Activated CD8-positive, alpha-beta memory T cell treated with anti-CD3 and anti-CD28 coated beads, Interleukin-2, amount 10 ng/mL, durations not matched to agents 7 days and 5 days (primary cell): ENCODE measurements at regions not wholly inside any gene's neighbourhood (a gene's known extent, or its start where the extent isn't known, plus 50 kb on each side); places are given as distances from the start of the nearest gene placed in this dataset.

Experiments used
- ATAC-seq: fragments of 150-1000 bp; cut with Tn5 transposase; one replicate; pipeline ENCODE4 v1.10.0; 2021; ENCODE audit warnings: moderate library complexity
- CTCF ChIA-PET: fragments of 350-600 bp; sonication (Branson Sonifier 250); formaldehyde crosslinking; loops from one replicate; lab custom pipeline; 2021; ENCODE audit warnings: antibody characterized with exemption; lab: Charles Lee
- DNase-seq: peaks from one replicate; pipeline ENCODE4 v3.0.0-alpha.2; 2020
- H3K27ac Mint-ChIP-seq: one replicate; pipeline ENCODE4 v1.8.0; 2021; ENCODE audit warnings: mild to moderate bottlenecking, mixed read lengths
- H3K27me3 Mint-ChIP-seq: one replicate; pipeline ENCODE4 v1.8.0; 2021; ENCODE audit warnings: mixed read lengths
- H3K36me3 Mint-ChIP-seq: one replicate; pipeline ENCODE4 v1.8.0; 2021; ENCODE audit warnings: mild to moderate bottlenecking, mixed read lengths
- H3K4me1 Mint-ChIP-seq: one replicate; pipeline ENCODE4 v1.8.0; 2021; ENCODE audit warnings: mixed read lengths
- H3K4me3 Mint-ChIP-seq: one replicate; pipeline ENCODE4 v1.8.0; 2021; ENCODE audit warnings: mild to moderate bottlenecking, moderate library complexity, mixed read lengths
- H3K9me3 Mint-ChIP-seq: one replicate; pipeline ENCODE4 v1.8.0; 2022; ENCODE audit warnings: low read depth, mixed read lengths

GRCh38 chr9:118059484-118060278, 355.5 kb downstream of the TLR4 start:
- Mint-ChIP-seq H3K27ac (no peak overlapping the region), H3K9me3 (peaks cover 3% of the 10 kb centered on the region), H3K4me3 (no peak overlapping the region), H3K27me3 (no peaks in the 10 kb centered on the region), H3K4me1 (no peaks in the 10 kb centered on the region), H3K36me3 (no peaks in the 10 kb centered on the region)
- no peak for ATAC-seq
- peak; percentile 40 for DNase-seq
- CTCF ChIA-PET = no interaction called here

- CTCF ChIA-PET = no interaction called here
- ATAC-seq (no peak), DNase-seq (no peak)
- Mint-ChIP-seq H3K36me3 (no peaks in the 10 kb centered on the region), H3K27ac (no peak overlapping the region), H3K27me3 (no peaks in the 10 kb centered on the region), H3K4me1 (no peaks in the 10 kb centered on the region), H3K9me3 (peaks cover 1% of the 10 kb centered on the region), H3K4me3 (no peak overlapping the region)
Measured at GRCh38 chr9:118083161-118083560, 379.0 kb downstream of the TLR4 start.

- DNase-seq (no peak), ATAC-seq (no peak)
- no peaks in the 10 kb centered on the region for H3K27me3 Mint-ChIP-seq
- H3K4me1 Mint-ChIP-seq = no peaks in the 10 kb centered on the region
- CTCF ChIA-PET = no interaction called here
- H3K27ac Mint-ChIP-seq = no peak overlapping the region
- H3K9me3 Mint-ChIP-seq = peaks cover 1% of the 10 kb centered on the region
- H3K4me3 Mint-ChIP-seq = no peak overlapping the region
- no peaks in the 10 kb centered on the region for H3K36me3 Mint-ChIP-seq
Measured at GRCh38 chr9:118088090-118088489, 383.9 kb downstream of the TLR4 start.

GRCh38 chr9:118091226-118091625, 387.0 kb downstream of the TLR4 start:
- no peak overlapping the region for H3K27ac Mint-ChIP-seq
- no peak overlapping the region for H3K4me3 Mint-ChIP-seq
- peaks cover 1% of the 10 kb centered on the region for H3K9me3 Mint-ChIP-seq
- H3K36me3 Mint-ChIP-seq = no peaks in the 10 kb centered on the region
- H3K27me3 Mint-ChIP-seq = no peaks in the 10 kb centered on the region
- H3K4me1 Mint-ChIP-seq = no peaks in the 10 kb centered on the region
- DNase-seq = no peak
- CTCF ChIA-PET = no interaction called here
- no peak for ATAC-seq

- no peak for ATAC-seq
Measured at GRCh38 chr9:118091711-118092500, 387.7 kb downstream of the TLR4 start.

GRCh38 chr9:118094387-118094786, 390.2 kb downstream of the TLR4 start:
- Mint-ChIP-seq H3K27me3 (no peaks in the 10 kb centered on the region), H3K4me3 (no peak overlapping the region), H3K27ac (no peak overlapping the region), H3K36me3 (no peaks in the 10 kb centered on the region), H3K9me3 (peaks cover 2% of the 10 kb centered on the region), H3K4me1 (no peaks in the 10 kb centered on the region)
- CTCF ChIA-PET = no interaction called here
- DNase-seq (no peak), ATAC-seq (no peak)

More at GRCh38 chr9:118091711-118092500, 387.7 kb downstream of the TLR4 start:
- CTCF ChIA-PET = no interaction called here
- H3K9me3 Mint-ChIP-seq = peaks cover 1% of the 10 kb centered on the region
- no peaks in the 10 kb centered on the region for H3K4me1 Mint-ChIP-seq
- H3K27me3 Mint-ChIP-seq = no peaks in the 10 kb centered on the region
- no peaks in the 10 kb centered on the region for H3K36me3 Mint-ChIP-seq
- no peak overlapping the region for H3K4me3 Mint-ChIP-seq
- no peak overlapping the region for H3K27ac Mint-ChIP-seq
- no peak for DNase-seq

GRCh38 chr9:118100529-118101419, 396.6 kb downstream of the TLR4 start:
- no peaks in the 10 kb centered on the region for H3K27me3 Mint-ChIP-seq
- H3K27ac Mint-ChIP-seq = no peak overlapping the region
- ATAC-seq (no peak), DNase-seq (no peak)
- CTCF ChIA-PET = no interaction called here
- H3K4me1 Mint-ChIP-seq = no peaks in the 10 kb centered on the region
- no peak overlapping the region for H3K4me3 Mint-ChIP-seq
- peaks cover 2% of the 10 kb centered on the region for H3K9me3 Mint-ChIP-seq
- H3K36me3 Mint-ChIP-seq = no peaks in the 10 kb centered on the region

- H3K4me3 Mint-ChIP-seq = no peak overlapping the region
- H3K36me3 Mint-ChIP-seq = no peaks in the 10 kb centered on the region
- H3K27me3 Mint-ChIP-seq = no peaks in the 10 kb centered on the region
- no peak for DNase-seq
- CTCF ChIA-PET = no interaction called here
- no peak overlapping the region for H3K27ac Mint-ChIP-seq
- H3K9me3 Mint-ChIP-seq = no peaks in the 10 kb centered on the region
- ATAC-seq = no peak
- H3K4me1 Mint-ChIP-seq = no peaks in the 10 kb centered on the region
Measured at GRCh38 chr9:118104363-118104762, 400.2 kb downstream of the TLR4 start.

GRCh38 chr9:118108971-118109370, 404.8 kb downstream of the TLR4 start:
- Mint-ChIP-seq H3K4me3 (no peak overlapping the region), H3K36me3 (no peaks in the 10 kb centered on the region), H3K9me3 (no peaks in the 10 kb centered on the region), H3K27me3 (no peaks in the 10 kb centered on the region), H3K4me1 (no peaks in the 10 kb centered on the region), H3K27ac (no peak overlapping the region)
- no peak for DNase-seq
- CTCF ChIA-PET = no interaction called here
- ATAC-seq = no peak

GRCh38 chr9:118109542-118109941, 405.3 kb downstream of the TLR4 start:
- CTCF ChIA-PET = no interaction called here
- H3K27me3 Mint-ChIP-seq = no peaks in the 10 kb centered on the region
- DNase-seq (no peak), ATAC-seq (no peak)
- H3K27ac Mint-ChIP-seq = no peak overlapping the region
- H3K36me3 Mint-ChIP-seq = no peaks in the 10 kb centered on the region
- H3K4me1 Mint-ChIP-seq = no peaks in the 10 kb centered on the region
- no peak overlapping the region for H3K4me3 Mint-ChIP-seq
- H3K9me3 Mint-ChIP-seq = no peaks in the 10 kb centered on the region

- no peak overlapping the region for H3K4me3 Mint-ChIP-seq
- ATAC-seq = no peak
- H3K4me1 Mint-ChIP-seq = no peaks in the 10 kb centered on the region
- H3K27ac Mint-ChIP-seq = no peak overlapping the region
- no peaks in the 10 kb centered on the region for H3K36me3 Mint-ChIP-seq
- CTCF ChIA-PET = interaction anchor here (0.6 kb wide), 1 partner anchor 19 kb away, joined by 3 read pairs; no protein-coding TSS in a partner anchor
- no peak for DNase-seq
- no peaks in the 10 kb centered on the region for H3K27me3 Mint-ChIP-seq
- peaks cover 2% of the 10 kb centered on the region for H3K9me3 Mint-ChIP-seq
Measured at GRCh38 chr9:118121361-118121760, 417.2 kb downstream of the TLR4 start.

GRCh38 chr9:118128313-118128712, 424.1 kb downstream of the TLR4 start:
- no peak overlapping the region for H3K27ac Mint-ChIP-seq
- H3K4me3 Mint-ChIP-seq = no peak overlapping the region
- no peaks in the 10 kb centered on the region for H3K27me3 Mint-ChIP-seq
- CTCF ChIA-PET = no interaction called here
- ATAC-seq (no peak), DNase-seq (no peak)
- no peaks in the 10 kb centered on the region for H3K4me1 Mint-ChIP-seq
- H3K9me3 Mint-ChIP-seq = peaks cover 2% of the 10 kb centered on the region
- no peaks in the 10 kb centered on the region for H3K36me3 Mint-ChIP-seq

GRCh38 chr9:118129541-118129940, 425.3 kb downstream of the TLR4 start:
- ATAC-seq (no peak), DNase-seq (no peak)
- Mint-ChIP-seq H3K4me3 (no peak overlapping the region), H3K27me3 (no peaks in the 10 kb centered on the region), H3K27ac (no peak overlapping the region), H3K36me3 (no peaks in the 10 kb centered on the region), H3K9me3 (peaks cover 2% of the 10 kb centered on the region), H3K4me1 (no peaks in the 10 kb centered on the region)
- CTCF ChIA-PET = no interaction called here
